ENCODE measurements at regions not wholly inside any gene's neighbourhood (a gene's known extent, or its start where the extent isn't known, plus 50 kb on each side); places are given as distances from the start of the nearest gene placed in this dataset.

- 85% methylated on average over 8 of the region's 8 CpGs for WGBS (ENCODE audit: insufficient coverage)
Measured at GRCh38 chr3:127485396-127486170, 105.0 kb downstream of the TPRA1 start.

GRCh38 chr3:127484601-127485388 is 105.7 kb downstream of the TPRA1 start:
- Histone ChIP-seq H3K27ac (ENCODE audit: low read depth, low read length) (no peak overlapping the region), H3K4me1 (ENCODE audit: control insufficient read depth, insufficient read depth, low read length) (peaks cover 6% of the 10 kb centered on the region), H3K4me3 (ENCODE audit: low read depth, low read length) (no peak overlapping the region), H3K9me3 (ENCODE audit: control insufficient read depth, insufficient read depth, low read length) (no peaks in the 10 kb centered on the region), H3K27me3 (ENCODE audit: control insufficient read depth, insufficient read depth, low read length) (no peaks in the 10 kb centered on the region), H3K36me3 (ENCODE audit: control insufficient read depth, insufficient read depth, low read length) (no peaks in the 10 kb centered on the region)
- 72% methylated on average over 7 of the region's 9 CpGs for WGBS (ENCODE audit: insufficient coverage)
- no peak for DNase-seq (ENCODE audit: low read depth in 4 of 6, low spot score in 6 of 6)

More at GRCh38 chr3:127485396-127486170, 105.0 kb downstream of the TPRA1 start:
- DNase-seq (ENCODE audit: low read depth in 4 of 6, low spot score in 6 of 6) = no peak
- Histone ChIP-seq H3K9me3 (ENCODE audit: control insufficient read depth, insufficient read depth, low read length) (no peaks in the 10 kb centered on the region), H3K27me3 (ENCODE audit: control insufficient read depth, insufficient read depth, low read length) (no peaks in the 10 kb centered on the region), H3K36me3 (ENCODE audit: control insufficient read depth, insufficient read depth, low read length) (no peaks in the 10 kb centered on the region), H3K4me1 (ENCODE audit: control insufficient read depth, insufficient read depth, low read length) (peaks cover 6% of the 10 kb centered on the region), H3K4me3 (ENCODE audit: low read depth, low read length) (no peak overlapping the region), H3K27ac (ENCODE audit: low read depth, low read length) (no peak overlapping the region)

DNA sequence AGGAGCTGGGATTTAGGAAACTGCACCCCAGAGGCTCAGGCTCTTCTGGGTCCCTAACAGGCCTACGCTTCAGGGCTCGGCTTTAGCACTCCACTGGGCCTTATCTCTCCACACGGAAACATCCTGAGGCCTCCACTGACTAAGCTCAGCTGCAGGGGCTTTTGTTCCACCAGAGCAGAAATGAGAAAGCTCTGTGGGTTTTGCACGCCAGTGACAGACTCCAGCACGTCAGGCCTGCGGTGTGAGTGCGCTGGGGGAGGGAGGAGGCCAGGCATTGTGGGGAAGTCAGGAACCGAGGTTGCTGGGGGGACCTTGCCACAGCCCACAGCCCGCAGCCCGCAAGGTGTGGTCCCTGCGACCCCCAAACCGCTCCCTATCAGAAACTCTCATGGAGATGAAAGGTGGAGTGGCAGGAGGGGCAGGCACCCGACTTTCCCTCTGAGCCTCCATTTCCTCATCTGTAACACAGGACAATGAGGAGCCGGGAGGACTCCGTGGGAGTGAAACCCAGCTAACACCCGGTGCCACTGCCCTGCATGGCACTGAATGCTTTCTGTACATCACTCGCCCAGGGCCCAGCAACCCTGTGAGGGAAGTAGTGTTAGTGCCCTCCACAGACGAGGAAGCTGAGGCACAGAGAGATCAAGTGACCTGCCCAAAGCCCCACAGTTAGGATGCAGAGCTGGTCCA is 106.5 kb downstream of the TPRA1 start:
- no peaks in the 10 kb centered on the region for H3K36me3 ChIP-seq (ENCODE audit: control insufficient read depth, insufficient read depth, low read length)
- no peak overlapping the region for H3K4me3 ChIP-seq (ENCODE audit: low read depth, low read length)
- H3K27me3 ChIP-seq (ENCODE audit: control insufficient read depth, insufficient read depth, low read length) = no peaks in the 10 kb centered on the region
- DNase-seq (ENCODE audit: low read depth in 4 of 6, low spot score in 6 of 6) = no peak
- 81% methylated on average over 12 of the region's 18 CpGs for WGBS (ENCODE audit: insufficient coverage)
- no peak overlapping the region for H3K27ac ChIP-seq (ENCODE audit: low read depth, low read length)
- H3K4me1 ChIP-seq (ENCODE audit: control insufficient read depth, insufficient read depth, low read length) = peaks cover 13% of the 10 kb centered on the region
- no peaks in the 10 kb centered on the region for H3K9me3 ChIP-seq (ENCODE audit: control insufficient read depth, insufficient read depth, low read length)

GRCh38 chr3:127483005-127483641 is 107.4 kb downstream of the TPRA1 start:
- H3K27ac ChIP-seq (ENCODE audit: low read depth, low read length) = no peak overlapping the region
- WGBS (ENCODE audit: insufficient coverage) = 82% methylated on average over 11 of the region's 11 CpGs

DNA sequence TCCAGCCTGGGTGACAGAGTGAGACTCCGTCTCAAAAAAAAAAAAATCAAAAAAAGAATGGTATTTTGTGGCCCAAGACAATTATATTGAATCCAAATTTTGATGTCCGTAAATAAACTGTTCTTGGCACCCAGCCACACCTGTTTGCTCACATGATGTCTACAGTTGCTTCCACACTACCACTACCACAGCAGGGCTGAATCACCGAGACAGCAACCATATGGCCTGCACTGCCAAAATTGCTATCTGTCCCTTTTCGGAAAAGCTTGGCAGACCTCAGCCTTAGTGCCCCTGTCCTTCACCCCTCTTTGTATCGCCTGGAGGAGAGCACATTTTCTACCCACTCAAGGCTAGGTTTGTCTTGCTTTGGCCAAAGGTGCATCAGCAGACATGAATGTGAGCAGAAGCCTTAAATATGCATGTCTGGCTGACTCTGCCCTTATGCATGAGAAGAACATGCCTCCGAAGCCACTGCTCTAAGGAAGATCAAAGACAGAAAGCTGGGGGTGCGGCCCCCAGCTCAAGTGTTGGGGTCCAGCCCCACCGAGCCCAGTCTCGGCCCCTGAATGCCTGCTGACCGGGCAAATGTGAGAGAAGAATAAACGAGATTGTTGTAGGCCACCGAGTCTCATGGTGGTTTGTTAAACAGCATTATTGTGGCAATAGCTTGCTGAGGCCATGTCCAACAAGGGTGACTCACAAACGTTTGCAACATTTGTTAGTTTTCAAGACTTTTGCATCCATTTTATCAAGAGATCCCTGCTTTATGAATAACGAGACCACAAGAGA is 108.1 kb downstream of the TPRA1 start:
- 83% methylated on average over 13 of the region's 14 CpGs for WGBS (ENCODE audit: insufficient coverage)
- DNase-seq (ENCODE audit: low read depth in 4 of 6, low spot score in 6 of 6) = no peak
- H3K4me3 ChIP-seq (ENCODE audit: low read depth, low read length) = no peak overlapping the region
- no peaks in the 10 kb centered on the region for H3K27me3 ChIP-seq (ENCODE audit: control insufficient read depth, insufficient read depth, low read length)
- peaks cover 16% of the 10 kb centered on the region for H3K4me1 ChIP-seq (ENCODE audit: control insufficient read depth, insufficient read depth, low read length)
- no peak overlapping the region for H3K27ac ChIP-seq (ENCODE audit: low read depth, low read length)
- H3K9me3 ChIP-seq (ENCODE audit: control insufficient read depth, insufficient read depth, low read length) = no peaks in the 10 kb centered on the region
- no peaks in the 10 kb centered on the region for H3K36me3 ChIP-seq (ENCODE audit: control insufficient read depth, insufficient read depth, low read length)

More at GRCh38 chr3:127483005-127483641, 107.4 kb downstream of the TPRA1 start:
- no peaks in the 10 kb centered on the region for H3K27me3 ChIP-seq (ENCODE audit: control insufficient read depth, insufficient read depth, low read length)
- no peaks in the 10 kb centered on the region for H3K36me3 ChIP-seq (ENCODE audit: control insufficient read depth, insufficient read depth, low read length)
- H3K4me3 ChIP-seq (ENCODE audit: low read depth, low read length) = no peak overlapping the region
- peaks cover 16% of the 10 kb centered on the region for H3K4me1 ChIP-seq (ENCODE audit: control insufficient read depth, insufficient read depth, low read length)
- no peaks in the 10 kb centered on the region for H3K9me3 ChIP-seq (ENCODE audit: control insufficient read depth, insufficient read depth, low read length)
- no peak for DNase-seq (ENCODE audit: low read depth in 4 of 6, low spot score in 6 of 6)

- no peak for DNase-seq (ENCODE audit: low read depth in 4 of 6, low spot score in 6 of 6)
- Histone ChIP-seq H3K4me1 (ENCODE audit: control insufficient read depth, insufficient read depth, low read length) (peaks cover 16% of the 10 kb centered on the region), H3K4me3 (ENCODE audit: low read depth, low read length) (no peak overlapping the region), H3K27ac (ENCODE audit: low read depth, low read length) (no peak overlapping the region), H3K9me3 (ENCODE audit: control insufficient read depth, insufficient read depth, low read length) (no peaks in the 10 kb centered on the region), H3K27me3 (ENCODE audit: control insufficient read depth, insufficient read depth, low read length) (no peaks in the 10 kb centered on the region), H3K36me3 (ENCODE audit: control insufficient read depth, insufficient read depth, low read length) (no peaks in the 10 kb centered on the region)
- WGBS (ENCODE audit: insufficient coverage) = 63% methylated on average over 4 of the region's 9 CpGs
Measured at GRCh38 chr3:127480196-127480954, 110.2 kb downstream of the TPRA1 start.

DNA sequence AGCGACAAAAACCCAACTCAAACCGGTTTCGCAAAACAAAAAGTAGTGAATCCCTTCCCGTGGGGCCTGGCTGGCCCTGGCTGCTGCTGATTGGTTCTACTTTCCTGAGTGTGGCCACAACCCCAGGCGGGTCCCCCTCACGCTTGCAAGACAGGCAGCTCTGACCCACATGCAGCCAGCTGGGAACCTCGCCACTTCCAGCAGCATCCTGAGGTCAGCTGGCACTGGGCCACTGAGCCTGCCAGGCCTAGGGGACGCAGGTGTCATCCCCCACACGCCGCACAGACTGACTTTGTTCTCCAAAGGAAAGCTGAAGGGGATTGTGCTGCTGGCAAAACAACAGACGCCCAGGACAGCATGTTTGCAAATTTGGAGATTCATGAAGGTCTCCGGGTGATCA is 111.1 kb downstream of the TPRA1 start:
- peak in 2 of 6 donors; percentile 56 to 59 for DNase-seq (ENCODE audit: low read depth in 4 of 6, low spot score in 6 of 6)
- H3K27me3 ChIP-seq (ENCODE audit: control insufficient read depth, insufficient read depth, low read length) = no peaks in the 10 kb centered on the region
- H3K27ac ChIP-seq (ENCODE audit: low read depth, low read length) = no peak overlapping the region
- no peaks in the 10 kb centered on the region for H3K36me3 ChIP-seq (ENCODE audit: control insufficient read depth, insufficient read depth, low read length)
- peaks cover 16% of the 10 kb centered on the region for H3K4me1 ChIP-seq (ENCODE audit: control insufficient read depth, insufficient read depth, low read length)
- no peak overlapping the region for H3K4me3 ChIP-seq (ENCODE audit: low read depth, low read length)
- 30% methylated on average over 12 of the region's 12 CpGs for WGBS (ENCODE audit: insufficient coverage)
- no peaks in the 10 kb centered on the region for H3K9me3 ChIP-seq (ENCODE audit: control insufficient read depth, insufficient read depth, low read length)

- H3K27me3 ChIP-seq (ENCODE audit: control insufficient read depth, insufficient read depth, low read length) = no peaks in the 10 kb centered on the region
- no peak for DNase-seq (ENCODE audit: low read depth in 4 of 6, low spot score in 6 of 6)
- H3K4me3 ChIP-seq (ENCODE audit: low read depth, low read length) = no peak overlapping the region
- no peaks in the 10 kb centered on the region for H3K9me3 ChIP-seq (ENCODE audit: control insufficient read depth, insufficient read depth, low read length)
- WGBS (ENCODE audit: insufficient coverage) = 94% methylated on average over 3 of the region's 7 CpGs
- no peaks in the 10 kb centered on the region for H3K36me3 ChIP-seq (ENCODE audit: control insufficient read depth, insufficient read depth, low read length)
- H3K27ac ChIP-seq (ENCODE audit: low read depth, low read length) = no peak overlapping the region
- H3K4me1 ChIP-seq (ENCODE audit: control insufficient read depth, insufficient read depth, low read length) = peaks cover 11% of the 10 kb centered on the region
Measured at GRCh38 chr3:127478922-127479321, 111.6 kb downstream of the TPRA1 start.
